Dedifferentiated amniotic fluid mesenchymal stem cell (primary cell): ENCODE measurements at regions not wholly inside any gene's neighbourhood (a gene's known extent, or its start where the extent isn't known, plus 50 kb on each side); places are given as distances from the start of the nearest gene placed in this dataset.

Source experiments
- DNase-seq: peaks from one replicate; pipeline ENCODE4 v3.0.0-alpha.2; 2016; ENCODE audit errors: extremely low spot score

- DNase-seq = no peak
These were observed 301.5 kb upstream of the ANO3 start for GRCh38 chr11:26030399-26030798.

- no peak for DNase-seq
These were observed 299.7 kb upstream of the ANO3 start for GRCh38 chr11:26032241-26032640.

- no peak for DNase-seq
These were observed 296.2 kb upstream of the ANO3 start for GRCh38 chr11:26035696-26036095.

- DNase-seq = no peak
These were observed 294.2 kb upstream of the ANO3 start for GRCh38 chr11:26037716-26038115.

DNA sequence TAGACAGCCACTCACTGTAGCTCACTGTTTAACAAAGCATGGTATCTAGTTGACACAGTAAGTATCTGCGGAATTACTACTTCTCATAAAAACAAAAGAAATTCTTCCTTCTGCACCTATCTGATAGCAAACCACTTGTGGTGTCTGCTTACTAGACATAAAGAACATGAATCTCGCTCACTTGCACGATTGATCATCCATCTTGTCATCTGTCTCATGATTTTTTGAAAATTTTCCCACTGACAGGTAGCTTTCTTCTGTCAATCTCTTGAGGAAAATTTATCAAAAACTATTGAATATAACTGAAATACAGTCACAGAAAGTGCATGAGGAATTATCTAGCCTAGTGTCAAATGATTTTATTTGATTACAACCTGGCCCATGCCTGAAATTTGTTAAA is 291.6 kb upstream of the ANO3 start:
- no peak for DNase-seq

- DNase-seq = no peak
These were observed 289.8 kb upstream of the ANO3 start for GRCh38 chr11:26042113-26042512.

- no peak for DNase-seq
These were observed 288.3 kb upstream of the ANO3 start for GRCh38 chr11:26043665-26044064.

- no peak for DNase-seq
These were observed 287.5 kb upstream of the ANO3 start for GRCh38 chr11:26044389-26044788.

- no peak for DNase-seq
These were observed 286.8 kb upstream of the ANO3 start for GRCh38 chr11:26045082-26045481.

DNA sequence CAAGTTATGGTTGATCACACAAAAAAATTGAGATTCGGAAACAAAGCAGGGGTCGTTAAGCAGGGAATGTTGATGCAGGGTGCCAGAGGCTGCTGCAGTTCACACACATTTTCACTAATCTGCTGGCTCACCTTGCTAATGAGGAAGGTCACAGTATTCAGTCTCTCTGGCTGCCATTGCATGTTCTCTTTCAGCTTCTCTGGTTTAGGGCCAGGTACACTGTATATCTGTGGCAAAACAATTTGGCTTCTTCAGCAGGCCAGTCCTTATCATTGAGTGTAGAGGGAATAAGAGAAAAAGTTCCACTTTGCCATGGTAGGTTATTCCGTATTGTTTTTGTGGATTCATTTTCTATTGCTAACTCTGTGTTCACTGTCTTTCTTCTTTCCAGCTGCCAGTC is 283.7 kb upstream of the ANO3 start:
- no peak for DNase-seq

DNA sequence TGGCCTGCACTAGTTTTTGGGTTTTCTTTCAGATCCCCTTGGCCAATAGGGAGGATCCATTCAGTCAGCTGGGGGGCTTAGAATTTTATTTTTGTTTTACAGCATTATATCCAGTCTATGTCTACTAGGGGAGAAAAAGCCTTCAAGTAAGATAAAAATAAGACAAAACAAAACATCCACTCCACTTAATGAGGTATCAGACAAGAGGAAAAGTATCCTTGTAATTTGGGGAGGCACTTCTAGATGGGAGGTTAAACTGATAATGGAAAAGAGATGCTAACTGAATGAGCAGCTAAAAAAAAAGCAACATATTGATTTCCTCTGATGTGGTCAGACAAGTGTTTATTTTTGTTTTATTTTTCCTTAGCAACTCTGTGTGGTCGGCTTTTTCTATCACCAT is 278.0 kb upstream of the ANO3 start:
- no peak for DNase-seq

DNA sequence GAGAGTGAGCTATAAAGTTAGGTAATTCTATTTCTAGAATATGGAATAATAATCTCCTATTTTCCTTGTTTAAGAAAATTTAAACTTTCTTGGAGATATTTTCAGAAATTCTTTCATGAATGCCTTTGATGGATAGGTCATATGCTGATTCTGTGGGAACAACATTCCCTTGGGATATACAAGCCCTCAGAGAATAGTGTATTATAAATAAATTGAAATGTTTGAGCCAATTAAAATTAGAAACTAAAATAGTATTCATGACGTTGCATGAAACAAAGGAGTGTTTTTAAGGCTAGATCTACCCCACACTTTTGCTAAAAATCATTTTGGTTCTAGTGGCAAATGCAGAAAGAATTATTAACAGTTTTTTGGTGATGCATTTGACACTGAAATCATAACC is 269.3 kb upstream of the ANO3 start:
- DNase-seq = no peak

- no peak for DNase-seq
These were observed 268.0 kb upstream of the ANO3 start for GRCh38 chr11:26063915-26064314.

DNA sequence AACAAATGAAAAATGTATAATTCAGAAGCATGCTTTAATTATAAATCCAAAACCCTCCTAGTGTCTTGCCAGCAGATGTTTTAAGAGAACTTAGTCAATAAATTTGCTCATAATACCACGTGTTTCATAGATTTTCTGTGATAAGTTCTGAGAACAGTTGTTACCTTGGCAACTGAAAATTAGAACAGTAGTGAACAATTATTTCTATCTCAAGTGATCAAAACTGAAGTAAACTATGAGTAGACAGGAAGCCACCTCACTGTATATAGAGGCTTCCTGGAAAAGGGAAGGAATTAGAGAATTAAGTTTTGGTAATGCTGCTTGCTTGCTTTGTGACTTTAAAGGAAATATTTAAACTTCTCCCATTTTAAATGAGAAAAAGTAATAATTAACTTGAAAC is 266.0 kb upstream of the ANO3 start:
- no peak for DNase-seq

- DNase-seq = no peak
These were observed 261.1 kb upstream of the ANO3 start for GRCh38 chr11:26070714-26071380.

GRCh38 chr11:26072614-26073153 is 259.2 kb upstream of the ANO3 start:
- DNase-seq = no peak

GRCh38 chr11:26073646-26074045 is 258.3 kb upstream of the ANO3 start:
- DNase-seq = no peak

GRCh38 chr11:26076233-26076990 is 255.5 kb upstream of the ANO3 start:
- no peak for DNase-seq

DNA sequence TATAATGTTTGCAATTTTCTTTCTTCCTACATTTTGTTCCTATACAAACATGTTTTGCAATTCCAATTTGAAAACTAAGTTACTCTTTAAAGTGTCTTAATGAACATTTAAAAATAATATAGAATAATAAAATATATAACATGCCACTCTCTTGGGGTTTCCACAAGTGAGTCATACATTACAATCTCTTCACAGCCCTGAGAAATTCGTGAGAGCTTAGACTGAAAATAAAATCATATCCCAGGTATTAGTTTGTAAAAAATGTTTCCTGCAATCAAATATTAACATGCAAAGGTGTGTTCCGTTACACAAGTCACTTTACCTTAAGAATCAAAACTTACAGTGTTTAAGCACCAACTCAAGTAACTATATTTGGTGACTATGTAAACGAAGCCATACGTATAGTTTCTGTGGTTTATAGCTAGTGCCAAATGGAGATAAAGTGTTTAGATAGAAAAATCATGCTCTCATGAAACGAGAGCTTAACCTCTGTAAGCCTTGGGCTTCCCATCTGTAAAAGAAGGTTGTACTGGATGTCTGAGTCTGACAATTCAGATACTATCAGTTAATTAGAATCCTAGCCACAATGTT is 253.6 kb upstream of the ANO3 start:
- no peak for DNase-seq

GRCh38 chr11:26084313-26084712 is 247.6 kb upstream of the ANO3 start:
- no peak for DNase-seq

DNA sequence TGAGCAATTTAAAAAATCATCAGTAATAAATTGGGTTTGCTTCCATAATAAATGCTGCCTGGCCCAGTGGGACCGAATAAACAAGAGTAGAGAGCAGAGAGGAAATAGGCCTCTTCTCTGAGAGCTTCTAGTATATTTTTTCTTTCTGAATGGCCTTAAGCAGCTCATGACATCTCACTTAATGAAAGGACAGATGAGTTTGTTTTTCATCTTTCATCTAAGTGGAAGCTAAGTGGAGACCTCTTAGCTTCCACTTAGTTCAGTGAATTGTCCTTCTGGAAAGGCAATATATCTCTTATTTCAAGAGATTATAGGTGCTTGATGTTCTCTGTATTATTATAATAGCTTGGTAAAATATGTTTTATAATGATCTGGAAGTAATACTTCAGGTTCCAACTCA is 245.9 kb upstream of the ANO3 start:
- DNase-seq = no peak

- DNase-seq = no peak
These were observed 244.6 kb upstream of the ANO3 start for GRCh38 chr11:26087120-26087935.
